Lower lobe of right lung (tissue), 2 donors: ENCODE measurements at regions not wholly inside any gene's neighbourhood (a gene's known extent, or its start where the extent isn't known, plus 50 kb on each side); places are given as distances from the start of the nearest gene placed in this dataset.

Experiments used
- ATAC-seq, 2 donors: fragments of 200-7000 bp; cut with Tn5 transposase; one replicate each; pipeline ENCODE4 v1.9.1; 2020 to 2022; ENCODE audit warnings: mild to moderate bottlenecking in 2 of 2, moderate library complexity in 2 of 2
- DNase-seq: peaks from one replicate; pipeline ENCODE4 v3.0.0-alpha.2; 2020
- H3K27ac ChIP-seq: fragments of 200-600 bp; one replicate; pipeline ENCODE4 v1.8.0; 2022
- H3K27me3 ChIP-seq: fragments of 200-600 bp; one replicate; pipeline ENCODE4 v1.8.0; 2022; ENCODE audit warnings: low read depth
- H3K36me3 ChIP-seq: fragments of 200-600 bp; one replicate; pipeline ENCODE4 v1.8.0; 2022; ENCODE audit warnings: mild to moderate bottlenecking
- H3K4me1 ChIP-seq: fragments of 200-600 bp; one replicate; pipeline ENCODE4 v1.8.0; 2022
- H3K4me3 ChIP-seq: fragments of 200-600 bp; one replicate; pipeline ENCODE4 v1.8.0; 2022; ENCODE audit warnings: mild to moderate bottlenecking
- H3K9me3 ChIP-seq: fragments of 200-600 bp; one replicate; pipeline ENCODE4 v1.8.0; 2022
- CTCF ChIP-seq: fragments of 200-600 bp; IDR thresholded peaks from one replicate; pipeline ENCODE4 v1.8.0; 2022; ENCODE audit warnings: antibody characterized with exemption, mild to moderate bottlenecking
- intact Hi-C: fragments of 100-400 bp; cut with DNase I; formaldehyde crosslinking; loops from one replicate; pipeline ENCODE4 v1.11.0; 2022
- donor health status: DM: no; HTN: yes; CAD: no; lungs with severe emphysema.

- no peak for ATAC-seq
- H3K4me3 ChIP-seq: no peak overlapping the region
- H3K36me3 ChIP-seq: no peaks in the 10 kb centered on the region
- TF ChIP-seq CTCF: no peak
- no peaks in the 10 kb centered on the region for H3K9me3 ChIP-seq
- no peaks in the 10 kb centered on the region for H3K4me1 ChIP-seq
- no peak overlapping the region for H3K27ac ChIP-seq
- H3K27me3 ChIP-seq: peaks cover 3% of the 10 kb centered on the region
- DNase-seq: no peak
- intact Hi-C loops: no loop called here
Observed at GRCh38 chr10:60728056-60728455, 50.2 kb upstream of the CDK1 start.

- intact Hi-C loops: no loop called here
- no peaks in the 10 kb centered on the region for H3K9me3 ChIP-seq
- TF ChIP-seq CTCF: no peak
- no peak overlapping the region for H3K27ac ChIP-seq
- DNase-seq: no peak
- no peaks in the 10 kb centered on the region for H3K4me1 ChIP-seq
- peaks cover 3% of the 10 kb centered on the region for H3K27me3 ChIP-seq
- no peak overlapping the region for H3K4me3 ChIP-seq
- no peaks in the 10 kb centered on the region for H3K36me3 ChIP-seq
- ATAC-seq: no peak
Observed at GRCh38 chr10:60726257-60726656, 52.0 kb upstream of the CDK1 start.

- H3K9me3 ChIP-seq: no peaks in the 10 kb centered on the region
- DNase-seq (no peak), ATAC-seq (no peak)
- no peaks in the 10 kb centered on the region for H3K36me3 ChIP-seq
- TF ChIP-seq CTCF: no peak
- H3K4me3 ChIP-seq: no peak overlapping the region
- intact Hi-C loops: no loop called here
- no peaks in the 10 kb centered on the region for H3K4me1 ChIP-seq
- no peak overlapping the region for H3K27ac ChIP-seq
- H3K27me3 ChIP-seq: peaks cover 3% of the 10 kb centered on the region
Observed at GRCh38 chr10:60722623-60723022, 55.7 kb upstream of the CDK1 start.

- no peak for ATAC-seq
- H3K27ac ChIP-seq: no peak overlapping the region
- H3K4me1 ChIP-seq: no peaks in the 10 kb centered on the region
- no peak overlapping the region for H3K4me3 ChIP-seq
- no peak for DNase-seq
- H3K27me3 ChIP-seq: no peaks in the 10 kb centered on the region
- H3K36me3 ChIP-seq: no peaks in the 10 kb centered on the region
- no peaks in the 10 kb centered on the region for H3K9me3 ChIP-seq
- TF ChIP-seq CTCF: no peak
- intact Hi-C loops: no loop called here
Observed at GRCh38 chr10:60719721-60720120, 58.6 kb upstream of the CDK1 start.

- TF ChIP-seq CTCF: no peak
- no peak for ATAC-seq
- no peaks in the 10 kb centered on the region for H3K9me3 ChIP-seq
Observed at GRCh38 chr10:60718886-60719285, 59.4 kb upstream of the CDK1 start.

GRCh38 chr10:60717852-60718251, 60.4 kb upstream of the CDK1 start:
- Histone ChIP-seq H3K36me3 (no peaks in the 10 kb centered on the region), H3K27ac (no peak overlapping the region), H3K27me3 (no peaks in the 10 kb centered on the region), H3K4me1 (no peaks in the 10 kb centered on the region), H3K9me3 (no peaks in the 10 kb centered on the region), H3K4me3 (no peak overlapping the region)
- DNase-seq (no peak), ATAC-seq (no peak)
- no peak for TF ChIP-seq CTCF
- intact Hi-C loops: no loop called here

More at GRCh38 chr10:60718886-60719285, 59.4 kb upstream of the CDK1 start:
- no peak overlapping the region for H3K27ac ChIP-seq
- no peaks in the 10 kb centered on the region for H3K27me3 ChIP-seq
- intact Hi-C loops: no loop called here
- H3K36me3 ChIP-seq: no peaks in the 10 kb centered on the region
- H3K4me3 ChIP-seq: no peak overlapping the region
- H3K4me1 ChIP-seq: no peaks in the 10 kb centered on the region
- DNase-seq: no peak
